GM21619 (cell line): ENCODE measurements at regions not wholly inside any gene's neighbourhood (a gene's known extent, or its start where the extent isn't known, plus 50 kb on each side); places are given as distances from the start of the nearest gene placed in this dataset.

ENCODE experiments used
- ATAC-seq: cut with Tn5 transposase; IDR thresholded peaks from one replicate; pipeline ENCODE4 v1.9.1; 2021; ENCODE audit not compliant: unreplicated experiment

DNA sequence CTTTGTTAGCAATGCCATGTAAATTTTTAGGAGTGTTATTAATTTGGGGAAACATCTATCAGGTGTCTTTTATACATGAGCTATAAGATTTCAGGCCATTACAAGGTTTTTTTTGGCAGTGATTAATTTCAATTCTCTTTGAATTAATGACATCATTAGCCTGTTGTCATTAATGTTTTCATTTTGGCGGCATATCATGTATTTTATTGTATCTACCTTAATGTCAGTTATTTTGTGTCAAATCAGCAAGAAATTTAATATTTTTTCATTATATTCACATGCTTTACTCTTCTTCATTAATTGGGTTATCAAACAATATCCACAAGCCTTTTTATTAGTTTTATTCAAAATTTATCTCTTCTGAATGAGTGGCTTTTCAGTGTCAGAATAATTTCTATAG is 153.0 kb upstream of the CAND1 start:
- no peak for ATAC-seq

DNA sequence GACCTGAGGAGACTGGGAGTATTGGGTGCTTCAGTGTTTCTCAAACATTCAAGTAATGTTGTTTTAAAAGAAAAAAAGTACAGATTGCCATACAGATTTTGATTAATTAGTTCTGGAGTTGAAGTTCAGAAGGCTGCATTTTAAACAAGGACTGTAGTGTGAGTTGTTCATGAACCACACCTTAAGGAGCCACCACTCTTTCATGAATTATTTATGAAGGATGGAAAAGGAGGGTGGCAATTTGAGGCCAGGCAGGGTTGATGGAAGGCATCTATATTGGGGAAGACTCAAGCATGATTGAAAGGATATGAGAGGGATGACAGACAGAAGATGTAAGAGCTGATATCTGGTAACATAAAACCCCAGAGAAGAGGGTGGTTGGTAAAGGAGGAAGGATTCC is 146.6 kb upstream of the CAND1 start:
- ATAC-seq, result no peak

DNA sequence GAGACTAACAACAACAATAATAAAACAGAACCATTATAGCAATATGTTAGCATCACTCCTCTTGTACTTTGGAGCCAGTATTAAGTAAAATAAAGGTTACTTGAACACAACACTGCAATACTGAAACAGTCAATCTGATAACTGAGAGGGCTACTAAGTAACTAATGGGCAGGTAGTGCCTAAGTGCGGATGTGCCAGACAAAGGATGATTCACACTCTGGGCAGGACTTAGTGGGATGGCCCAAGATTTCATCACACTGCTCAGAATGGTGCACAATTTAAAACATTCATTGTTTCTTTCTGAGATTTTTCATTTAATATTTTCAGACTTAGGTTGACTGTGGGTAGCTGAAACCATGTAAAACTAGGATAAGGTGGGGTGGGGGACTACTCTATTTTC is 131.9 kb upstream of the CAND1 start:
- ATAC-seq, result no peak

DNA sequence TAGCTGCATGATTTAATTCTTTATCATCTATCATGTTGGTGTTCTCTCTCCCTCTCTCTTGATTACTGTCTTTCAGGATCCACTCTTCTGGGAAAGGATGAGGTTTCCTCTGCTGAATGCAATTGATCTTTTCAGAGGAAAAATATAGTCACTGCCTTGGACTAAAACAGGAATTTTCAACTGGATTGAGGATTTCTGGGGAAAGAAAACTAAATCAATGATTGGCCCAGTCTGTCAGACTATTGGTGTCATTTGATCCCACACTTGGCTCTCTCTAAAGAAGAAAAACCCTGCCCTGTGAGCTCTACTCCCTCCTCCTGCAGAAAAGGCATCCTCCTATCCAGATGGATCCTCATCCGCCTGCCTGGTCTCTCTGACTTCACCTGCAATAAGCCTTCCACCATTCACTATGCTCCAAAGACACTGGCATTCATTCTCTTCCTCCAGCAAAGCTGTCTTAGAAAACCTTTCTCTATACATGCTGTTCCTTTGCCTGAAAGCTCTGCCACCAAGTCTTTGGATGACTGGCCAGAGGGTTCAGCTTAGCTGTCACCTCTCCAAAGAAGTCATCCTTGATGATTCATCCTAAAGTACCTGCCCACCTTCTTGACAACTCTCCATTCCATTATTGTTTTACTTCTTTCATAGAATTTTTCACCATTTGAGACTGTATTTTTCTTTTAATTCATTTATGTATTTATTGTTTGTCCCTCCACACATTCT is 127.7 kb upstream of the CAND1 start:
- no peak for ATAC-seq

DNA sequence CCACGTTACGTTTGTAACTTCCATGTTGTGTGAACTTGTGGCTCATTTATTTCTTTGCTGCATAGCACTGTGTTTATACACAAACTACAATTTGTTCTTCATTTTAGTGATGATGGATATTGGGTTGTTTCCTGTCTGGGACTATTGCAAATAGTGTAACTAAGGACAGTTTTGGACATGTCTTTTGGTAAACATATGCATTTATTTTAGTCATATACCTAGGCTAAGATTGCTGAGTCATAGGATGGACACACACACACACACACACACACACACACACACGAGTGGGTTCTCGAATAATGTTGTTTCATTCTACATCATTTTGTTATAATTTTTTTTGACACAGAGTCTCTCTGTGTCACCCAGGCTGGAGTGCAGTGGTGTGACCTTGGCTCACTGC is 123.5 kb upstream of the CAND1 start:
- ATAC-seq, result no peak

DNA sequence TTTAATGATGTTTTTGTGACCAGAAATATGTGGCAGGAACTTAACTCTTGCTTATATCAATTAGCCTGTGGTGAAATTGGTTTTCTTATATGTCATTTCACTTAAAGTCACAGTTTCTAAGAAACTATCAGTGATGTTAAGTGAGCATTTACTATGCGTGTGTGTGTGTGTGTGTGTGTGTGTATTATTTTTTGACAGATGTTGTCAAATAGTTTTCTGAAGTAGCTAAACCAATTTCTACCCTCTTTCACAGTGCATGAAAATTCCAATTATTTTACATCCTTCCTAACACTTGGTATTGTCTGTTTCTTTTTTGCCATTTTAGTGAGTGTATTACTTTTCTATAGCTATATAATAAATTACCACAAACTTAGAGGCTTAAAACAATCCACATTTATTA is 122.1 kb upstream of the CAND1 start:
- no peak for ATAC-seq

DNA sequence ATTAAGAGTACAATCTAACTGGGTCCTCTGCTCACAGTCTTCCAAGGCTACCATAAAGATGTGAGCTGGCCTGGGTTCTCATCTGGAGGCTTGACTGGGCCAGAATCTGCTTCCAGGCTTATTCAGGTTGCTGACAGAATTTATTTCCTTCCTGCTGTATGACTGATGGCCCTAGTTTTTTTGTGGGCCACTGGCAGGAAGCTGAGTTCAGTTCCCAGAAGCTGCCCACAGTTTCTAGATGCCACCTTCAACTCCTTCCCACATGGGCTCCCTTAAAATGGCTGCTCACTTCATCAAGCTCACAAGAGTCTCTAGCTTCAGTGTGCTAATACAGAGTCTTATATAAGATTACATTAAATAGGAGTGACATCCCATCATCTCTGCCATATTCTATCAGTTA is 121.7 kb upstream of the CAND1 start:
- ATAC-seq, result no peak

DNA sequence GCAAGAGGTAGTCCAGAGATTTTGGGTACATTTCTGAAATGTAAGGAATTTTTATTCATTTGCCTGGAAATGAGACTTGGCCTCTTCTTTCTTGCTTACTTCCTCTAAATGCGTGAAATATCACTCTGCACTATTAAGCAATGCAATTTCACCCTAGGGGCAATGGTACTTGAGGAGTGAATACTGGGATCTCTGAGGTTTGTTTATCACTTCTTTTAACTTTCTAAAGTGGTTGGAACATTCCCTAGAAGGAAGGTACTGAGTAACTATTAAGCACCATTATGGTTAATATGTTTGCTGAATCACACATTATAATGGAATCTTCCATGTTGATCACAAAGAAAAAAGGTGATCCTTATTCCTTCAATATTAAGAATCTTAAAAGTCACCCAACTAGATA is 120.9 kb upstream of the CAND1 start:
- ATAC-seq, result no peak

DNA sequence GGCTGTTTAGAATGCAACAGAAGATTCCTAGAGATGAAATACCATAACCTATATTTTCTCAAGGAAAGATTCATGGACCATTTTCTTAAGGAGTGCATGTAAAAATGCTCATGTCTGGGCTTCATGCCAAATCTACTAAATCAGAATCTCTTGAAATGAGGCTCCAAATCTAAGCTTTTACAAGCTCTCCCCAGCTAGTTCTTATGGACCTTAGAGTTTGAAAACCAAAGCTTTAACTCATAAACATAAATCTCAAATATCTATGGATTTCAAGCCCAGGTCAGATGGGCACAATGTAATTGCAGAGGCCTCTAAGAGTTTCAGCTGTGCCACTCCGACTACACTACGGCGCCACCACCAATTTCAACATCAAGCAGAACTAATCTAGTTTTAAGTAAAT is 117.3 kb upstream of the CAND1 start:
- ATAC-seq, result no peak

DNA sequence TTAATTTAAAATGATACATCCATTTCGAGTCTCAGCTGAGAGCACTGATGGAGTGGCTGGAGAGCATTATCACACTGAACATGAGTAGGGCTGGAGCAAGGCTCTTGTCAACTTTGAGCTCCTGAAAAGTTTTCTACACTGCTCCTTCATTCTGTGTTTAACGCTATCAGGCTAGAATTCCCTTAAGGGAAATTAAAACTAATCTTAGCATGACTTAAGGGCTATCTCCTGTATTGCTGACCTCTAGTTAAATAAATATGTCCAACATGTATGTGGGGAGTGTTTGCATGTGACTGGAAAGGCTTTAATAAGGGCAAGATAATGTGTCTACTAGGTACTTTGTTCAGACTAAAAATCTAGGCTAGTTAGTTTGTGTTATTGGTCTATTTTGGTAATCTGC is 116.7 kb upstream of the CAND1 start:
- ATAC-seq, result no peak

DNA sequence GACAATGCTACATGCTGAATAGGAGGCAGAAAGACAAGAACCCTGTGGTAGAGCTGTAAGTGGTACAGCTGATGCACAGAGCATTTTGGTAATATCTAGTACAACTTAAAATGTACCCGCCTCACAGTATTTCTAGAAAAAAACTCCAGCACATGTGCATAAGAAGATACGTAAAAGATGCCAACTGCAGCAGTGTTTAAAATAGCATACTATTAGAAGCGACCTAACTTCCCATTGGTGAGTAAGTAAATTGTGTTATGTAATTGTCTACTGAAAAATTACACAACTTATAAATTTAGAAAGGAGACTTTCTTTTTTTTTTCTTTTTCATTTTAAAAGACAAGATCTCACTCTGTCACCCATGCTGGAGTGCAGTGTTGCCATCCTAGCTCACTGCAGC is 114.3 kb upstream of the CAND1 start:
- no peak for ATAC-seq

DNA sequence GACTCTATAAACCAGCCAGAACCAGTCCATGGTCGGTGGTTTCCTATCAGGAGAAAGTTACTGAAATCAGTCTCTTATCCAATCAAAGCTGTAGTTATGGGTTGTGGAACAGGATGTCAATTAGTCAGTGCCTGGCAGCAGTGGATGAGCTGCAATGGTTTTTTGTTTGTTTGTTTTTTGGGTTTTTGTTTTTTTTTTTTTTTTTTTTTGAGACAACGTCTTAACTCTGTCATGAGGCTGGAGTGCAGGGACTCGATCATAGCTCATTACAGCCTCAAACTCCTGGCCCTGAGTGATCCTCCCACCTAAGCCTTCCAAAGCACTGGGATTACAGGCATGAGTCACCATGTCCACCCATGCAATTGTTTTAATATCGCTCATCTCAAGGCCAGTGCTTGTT is 113.3 kb upstream of the CAND1 start:
- ATAC-seq, result no peak

DNA sequence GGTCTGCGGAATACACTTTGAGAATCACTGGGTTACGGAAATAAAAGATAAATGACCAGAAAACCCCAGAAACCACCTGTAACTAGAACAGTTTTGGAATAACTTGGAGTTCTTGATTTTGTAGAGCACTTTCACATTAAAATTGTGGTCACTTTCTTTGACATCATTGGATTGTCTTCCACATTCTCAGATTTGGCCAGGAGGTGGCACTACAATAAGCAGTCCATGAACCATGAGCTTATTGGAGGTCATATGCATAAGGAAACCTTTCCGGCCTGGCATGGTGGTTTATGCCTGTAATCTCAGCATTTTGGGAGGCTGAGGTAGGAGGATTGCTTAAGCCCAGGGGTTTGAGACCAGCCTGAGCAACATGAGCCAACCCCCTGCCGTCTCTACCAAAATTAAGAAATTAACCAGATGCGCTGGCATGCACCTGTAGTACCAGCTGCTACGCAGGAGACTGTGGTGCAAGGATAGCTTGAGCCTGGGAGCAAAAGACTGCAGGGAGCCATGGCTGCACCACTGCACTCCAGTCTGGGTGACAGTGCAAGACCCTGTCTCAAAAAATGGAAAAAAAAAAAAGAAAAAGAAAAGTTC is 107.7 kb upstream of the CAND1 start:
- no peak for ATAC-seq

DNA sequence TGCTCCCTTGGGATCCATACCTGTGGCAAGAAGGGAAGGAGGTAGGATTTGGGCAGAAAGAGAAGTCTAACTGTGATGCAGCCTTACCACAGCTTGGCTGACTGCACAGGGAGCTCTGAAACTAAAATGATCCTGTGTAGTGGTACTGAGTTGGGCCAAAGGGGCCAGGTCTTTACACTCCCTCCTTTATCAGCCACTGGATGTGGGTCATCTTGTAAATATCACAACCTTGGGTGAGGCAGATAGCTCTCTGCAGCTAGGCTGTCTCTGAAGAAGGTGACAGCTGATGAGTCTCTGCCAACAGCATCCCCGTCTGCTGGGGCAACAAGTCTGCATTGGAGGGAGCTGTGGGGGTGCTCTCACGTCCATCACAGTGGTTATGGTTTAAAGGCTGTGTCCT is 95.9 kb upstream of the CAND1 start:
- no peak for ATAC-seq

DNA sequence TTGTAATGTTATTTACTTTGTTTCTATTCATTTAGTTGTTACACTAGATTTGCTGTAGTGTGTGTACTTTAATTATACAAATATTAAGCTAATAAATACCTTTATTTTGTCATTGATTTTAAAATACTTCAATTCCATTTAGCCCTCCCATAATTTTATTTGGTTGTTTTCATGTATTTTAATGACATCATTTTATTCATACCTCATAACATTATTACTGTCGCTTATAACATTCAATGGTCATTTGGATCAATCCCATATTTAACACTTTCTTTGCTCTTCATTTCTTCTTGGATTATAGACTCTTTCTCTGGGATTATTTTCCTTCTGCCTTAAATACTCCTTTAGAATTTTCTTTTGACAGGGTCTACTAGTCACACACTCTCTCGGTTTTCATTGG is 86.6 kb upstream of the CAND1 start:
- no peak for ATAC-seq

DNA sequence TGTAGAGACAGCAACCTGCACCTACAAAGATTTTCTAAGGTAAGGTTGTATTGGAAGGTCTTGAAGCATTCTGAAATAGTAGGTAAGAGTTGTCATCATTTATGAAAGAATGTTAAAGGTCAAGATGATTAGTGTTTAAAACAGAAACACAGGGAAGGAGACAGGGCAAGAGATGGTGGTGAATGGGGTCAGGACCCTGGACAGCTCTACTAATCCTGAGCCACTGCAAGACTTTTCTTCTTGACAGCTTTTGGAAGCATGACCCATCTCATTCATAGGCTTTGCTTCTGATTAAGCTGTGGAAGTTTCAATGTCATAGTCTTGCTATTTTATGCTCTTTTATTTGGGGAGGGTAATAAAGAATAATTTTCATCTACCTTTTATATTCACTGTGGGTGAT is 75.5 kb upstream of the CAND1 start:
- ATAC-seq, result no peak

DNA sequence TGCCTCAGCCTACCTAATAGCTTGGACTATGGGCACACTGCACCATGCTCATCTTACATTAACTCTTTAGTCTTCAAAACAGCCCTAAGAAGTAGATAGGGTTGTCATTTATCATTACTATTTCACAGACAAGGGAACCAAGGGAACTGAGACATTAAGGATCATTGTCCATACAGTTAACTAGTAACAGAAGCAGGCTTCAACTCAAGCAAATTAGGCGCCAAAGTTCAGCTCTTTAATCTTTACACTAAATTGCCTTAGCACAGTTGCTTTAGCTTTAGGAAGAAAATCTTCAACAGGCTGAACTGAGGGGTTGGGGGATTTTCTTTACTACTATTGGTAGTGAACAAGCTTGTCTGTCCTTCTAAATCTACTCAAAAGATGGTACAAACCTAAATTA is 68.8 kb upstream of the CAND1 start:
- no peak for ATAC-seq

DNA sequence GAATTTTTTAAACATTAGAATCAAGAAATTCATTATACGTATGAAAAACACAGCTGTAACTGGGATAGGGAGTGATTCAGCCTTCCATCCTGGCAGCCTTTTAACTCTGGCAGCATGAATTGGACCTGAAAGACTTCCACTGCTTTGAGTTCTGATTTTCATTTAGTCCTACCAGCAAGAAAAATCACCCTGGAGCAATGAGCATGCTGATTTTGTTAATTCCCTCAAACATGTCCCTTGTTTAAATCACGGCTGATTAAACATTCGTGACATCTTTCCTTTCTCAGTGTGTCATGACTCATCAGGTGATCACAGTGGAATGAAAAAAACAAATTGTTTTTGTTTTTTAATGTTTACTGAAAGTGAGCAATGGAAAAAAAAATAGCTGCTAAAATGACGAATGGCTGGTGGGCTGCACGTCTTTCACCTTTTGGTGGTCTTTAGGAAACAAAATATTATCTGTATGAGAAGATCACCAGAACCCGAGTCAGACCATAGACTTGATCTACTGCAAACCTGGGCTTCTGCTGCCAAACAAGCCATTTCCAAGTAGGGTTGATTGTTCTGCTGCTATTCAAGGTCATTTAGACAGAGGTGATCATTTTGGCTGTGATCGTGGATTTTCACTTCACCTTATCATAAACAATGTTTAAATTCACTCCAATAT is 67.0 kb upstream of the CAND1 start:
- peak; percentile 27 for ATAC-seq

DNA sequence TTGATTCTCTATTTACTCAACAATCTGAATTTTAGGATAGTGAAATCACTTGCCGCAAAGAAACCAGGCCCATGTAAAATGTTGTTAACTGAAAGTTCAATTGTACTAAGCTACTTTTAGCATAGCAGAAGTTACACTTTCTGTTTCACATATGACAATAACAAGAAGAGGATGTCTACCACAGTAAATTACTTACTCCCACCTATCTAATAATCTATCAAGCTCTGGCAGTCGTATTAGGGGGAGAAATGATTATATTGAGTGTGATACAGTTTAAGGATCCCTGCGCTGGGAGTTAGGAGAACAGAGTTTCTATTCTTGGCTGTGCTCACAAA is 66.5 kb upstream of the CAND1 start:
- ATAC-seq, result peak; percentile 95

DNA sequence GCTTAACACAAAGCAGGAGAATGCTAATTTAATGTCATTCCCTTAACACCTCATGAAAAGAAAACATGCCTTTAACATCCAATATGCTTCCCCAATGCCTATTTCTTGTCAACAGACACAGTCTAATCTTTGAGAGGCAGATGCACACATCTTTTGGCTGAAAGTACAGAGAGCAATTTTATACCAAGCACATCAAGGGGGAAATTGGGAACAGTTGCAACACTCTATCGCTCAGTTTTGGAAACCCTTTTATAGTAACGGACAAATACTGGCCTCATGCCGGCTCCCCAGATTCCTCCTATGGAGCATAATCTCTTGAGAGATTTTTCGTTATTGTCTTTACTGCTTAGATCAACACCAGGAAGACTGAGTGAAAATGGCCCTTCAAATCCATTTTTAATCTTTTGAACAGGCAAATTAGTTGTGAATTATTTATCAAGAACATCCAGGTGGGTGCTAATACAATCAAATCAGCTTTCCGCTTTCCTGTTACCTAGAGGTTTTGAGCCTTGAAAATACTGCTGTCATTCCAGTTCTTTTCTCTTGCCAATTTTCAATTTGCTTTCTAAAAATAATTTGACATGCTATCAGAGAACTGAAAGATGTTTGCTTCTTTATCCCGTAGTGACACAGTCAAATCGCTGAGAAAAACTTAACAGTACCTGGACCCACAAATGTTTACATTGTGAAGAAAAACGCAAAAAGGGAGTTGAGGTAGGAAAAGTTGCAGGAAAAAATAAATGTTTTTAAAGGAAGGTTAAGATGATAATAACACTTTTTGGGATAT is 60.7 kb upstream of the CAND1 start:
- no peak for ATAC-seq

DNA sequence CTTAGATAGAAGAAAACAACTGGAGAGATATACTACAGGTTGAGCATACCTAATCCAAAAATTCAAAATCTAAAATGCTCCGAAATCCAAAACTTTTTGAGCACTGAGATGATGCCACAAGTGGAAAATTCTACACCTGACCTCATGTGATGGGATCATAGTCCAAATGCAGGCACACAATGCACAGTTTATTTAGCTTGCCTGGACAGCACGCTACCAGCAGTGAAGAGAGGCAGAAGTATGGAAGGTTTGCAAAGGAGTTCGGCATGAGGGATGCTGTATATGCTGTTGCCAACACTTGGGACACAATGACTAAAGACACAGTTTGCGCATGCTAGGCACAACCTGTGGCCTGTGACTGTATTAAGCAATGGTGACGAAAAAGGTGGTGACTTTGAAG is 58.1 kb upstream of the CAND1 start:
- no peak for ATAC-seq

DNA sequence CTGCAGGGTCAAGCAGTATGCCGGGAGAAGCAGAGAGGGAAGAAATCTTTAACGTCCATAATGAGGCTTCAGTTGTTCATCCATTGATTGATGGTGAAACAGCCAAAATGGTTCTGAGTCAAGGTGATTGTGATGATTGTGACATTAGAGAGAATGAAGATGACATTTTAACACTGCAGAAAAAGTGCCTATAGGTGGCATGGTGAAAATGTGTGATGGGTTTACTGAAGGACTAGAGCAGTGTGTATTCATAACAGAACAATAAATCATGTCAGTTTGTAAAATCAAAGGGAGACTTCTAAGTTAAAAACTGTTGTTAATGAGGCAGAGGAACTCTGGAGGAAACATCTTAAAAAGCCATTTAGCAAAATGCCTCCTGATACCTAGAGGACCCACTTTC is 57.7 kb upstream of the CAND1 start:
- ATAC-seq, result no peak
